ENCODE measurements at regions not wholly inside any gene's neighbourhood (a gene's known extent, or its start where the extent isn't known, plus 50 kb on each side); places are given as distances from the start of the nearest gene placed in this dataset.

DNA sequence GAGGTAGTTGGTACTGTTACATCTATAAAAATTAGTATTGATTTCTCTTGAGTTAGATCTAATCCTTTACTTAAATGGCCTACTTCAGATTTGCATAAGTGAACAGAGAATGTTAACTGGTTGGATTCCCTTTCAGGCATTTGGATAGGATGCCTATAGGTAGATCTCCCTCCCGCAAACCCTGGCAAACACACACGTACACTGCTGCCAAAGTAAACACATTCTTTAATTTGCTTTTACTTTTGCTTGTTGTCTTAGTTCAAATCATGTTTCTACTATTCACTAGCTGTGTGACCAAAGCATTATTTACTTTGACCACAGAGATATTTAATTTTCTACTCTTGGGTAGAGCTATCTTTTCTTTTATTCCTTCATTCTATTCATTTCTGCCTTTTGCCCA is 936.1 kb upstream of the FBXO33 start:
- H2AK5ac ChIP-seq (ENCODE audit: low read length), result no peak overlapping the region
- no CpG with 5 or more reads among the region's 2 CpGs for WGBS (ENCODE audit: extremely low coverage, insufficient coverage, insufficient read length)
- no peaks in the 10 kb centered on the region for H3K4me1 ChIP-seq (ENCODE audit: control insufficient read depth in 1 of 2, insufficient read depth in 2 of 2, low read length in 2 of 2)
- H3K36me3 ChIP-seq (ENCODE audit: control insufficient read depth in 1 of 2, insufficient read depth in 2 of 2, low read length in 2 of 2), result no peaks in the 10 kb centered on the region
- no peak overlapping the region for H2BK5ac ChIP-seq (ENCODE audit: low read depth, low read length, poor library complexity)
- H4K91ac ChIP-seq (ENCODE audit: low read depth, low read length), result no peak overlapping the region
- no peak overlapping the region for H3K4me2 ChIP-seq (ENCODE audit: low read length)
- no peaks in the 10 kb centered on the region for H3K9me3 ChIP-seq (ENCODE audit: insufficient read depth, low read depth, low read length)
- H4K8ac ChIP-seq (ENCODE audit: low read depth, low read length), result no peak overlapping the region
- no peaks in the 10 kb centered on the region for H3K79me2 ChIP-seq (ENCODE audit: control insufficient read depth, insufficient read depth, low read length, poor library complexity)
- no peak overlapping the region for H2BK12ac ChIP-seq (ENCODE audit: low read length)
- no peak for DNase-seq
- no peak overlapping the region for H3K9ac ChIP-seq (ENCODE audit: low read length)
- H3K79me1 ChIP-seq (ENCODE audit: low read length), result no peaks in the 10 kb centered on the region
- no peak overlapping the region for H3K4me3 ChIP-seq (ENCODE audit: low read depth, low read length)
- H3K23ac ChIP-seq (ENCODE audit: low read length), result no peak overlapping the region
- H4K12ac ChIP-seq (ENCODE audit: low read depth, low read length), result no peak overlapping the region
- H3K14ac ChIP-seq (ENCODE audit: low read length), result no peak overlapping the region
- H3K27ac ChIP-seq (ENCODE audit: low read depth, low read length), result no peak overlapping the region
- H2AFZ ChIP-seq (ENCODE audit: insufficient read depth, low read length, poor library complexity), result no peak overlapping the region
- no peak overlapping the region for H3K18ac ChIP-seq (ENCODE audit: low read length)
- H2BK120ac ChIP-seq (ENCODE audit: insufficient read depth, low read length, poor library complexity), result no peak overlapping the region
- H3K4ac ChIP-seq (ENCODE audit: low read depth, low read length), result no peak overlapping the region
- H3K27me3 ChIP-seq (ENCODE audit: insufficient read depth, low read length), result no peaks in the 10 kb centered on the region

- Histone ChIP-seq H3K4me1 (ENCODE audit: control insufficient read depth in 1 of 2, insufficient read depth in 2 of 2, low read length in 2 of 2) (no peaks in the 10 kb centered on the region), H4K12ac (ENCODE audit: low read depth, low read length) (no peak overlapping the region), H3K36me3 (ENCODE audit: control insufficient read depth in 1 of 2, insufficient read depth in 2 of 2, low read length in 2 of 2) (no peaks in the 10 kb centered on the region), H3K79me2 (ENCODE audit: control insufficient read depth, insufficient read depth, low read length, poor library complexity) (no peaks in the 10 kb centered on the region), H3K23ac (ENCODE audit: low read length) (no peak overlapping the region), H3K4ac (ENCODE audit: low read depth, low read length) (no peak overlapping the region), H3K9me3 (ENCODE audit: insufficient read depth, low read depth, low read length) (no peaks in the 10 kb centered on the region), H3K79me1 (ENCODE audit: low read length) (no peaks in the 10 kb centered on the region), H2BK120ac (ENCODE audit: insufficient read depth, low read length, poor library complexity) (no peak overlapping the region), H2BK5ac (ENCODE audit: low read depth, low read length, poor library complexity) (no peak overlapping the region), H4K8ac (ENCODE audit: low read depth, low read length) (no peak overlapping the region), H2AFZ (ENCODE audit: insufficient read depth, low read length, poor library complexity) (no peak overlapping the region), H3K9ac (ENCODE audit: low read length) (no peak overlapping the region), H3K4me2 (ENCODE audit: low read length) (no peak overlapping the region), H4K91ac (ENCODE audit: low read depth, low read length) (no peak overlapping the region), H3K18ac (ENCODE audit: low read length) (no peak overlapping the region), H3K27me3 (ENCODE audit: insufficient read depth, low read length) (no peaks in the 10 kb centered on the region), H2BK12ac (ENCODE audit: low read length) (no peak overlapping the region), H3K27ac (ENCODE audit: low read depth, low read length) (no peak overlapping the region), H3K14ac (ENCODE audit: low read length) (no peak overlapping the region), H2AK5ac (ENCODE audit: low read length) (no peak overlapping the region), H3K4me3 (ENCODE audit: low read depth, low read length) (no peak overlapping the region)
- DNase-seq, result no peak
These were observed 935.5 kb upstream of the FBXO33 start for GRCh38 chr14:40367717-40368116.

GRCh38 chr14:40365305-40365704 is 933.1 kb upstream of the FBXO33 start:
- Histone ChIP-seq H3K27ac (ENCODE audit: low read depth, low read length) (no peak overlapping the region), H3K18ac (ENCODE audit: low read length) (no peak overlapping the region), H3K79me2 (ENCODE audit: control insufficient read depth, insufficient read depth, low read length, poor library complexity) (no peaks in the 10 kb centered on the region), H3K27me3 (ENCODE audit: insufficient read depth, low read length) (no peaks in the 10 kb centered on the region), H2BK5ac (ENCODE audit: low read depth, low read length, poor library complexity) (no peak overlapping the region), H3K79me1 (ENCODE audit: low read length) (no peaks in the 10 kb centered on the region), H4K8ac (ENCODE audit: low read depth, low read length) (no peak overlapping the region), H3K9ac (ENCODE audit: low read length) (no peak overlapping the region), H2AK5ac (ENCODE audit: low read length) (no peak overlapping the region), H4K12ac (ENCODE audit: low read depth, low read length) (no peak overlapping the region), H3K4me2 (ENCODE audit: low read length) (no peak overlapping the region), H3K4me1 (ENCODE audit: control insufficient read depth in 1 of 2, insufficient read depth in 2 of 2, low read length in 2 of 2) (no peaks in the 10 kb centered on the region), H3K23ac (ENCODE audit: low read length) (no peak overlapping the region), H4K91ac (ENCODE audit: low read depth, low read length) (no peak overlapping the region), H3K9me3 (ENCODE audit: insufficient read depth, low read depth, low read length) (no peaks in the 10 kb centered on the region), H2AFZ (ENCODE audit: insufficient read depth, low read length, poor library complexity) (no peak overlapping the region), H2BK12ac (ENCODE audit: low read length) (no peak overlapping the region), H3K4me3 (ENCODE audit: low read depth, low read length) (no peak overlapping the region), H3K36me3 (ENCODE audit: control insufficient read depth in 1 of 2, insufficient read depth in 2 of 2, low read length in 2 of 2) (no peaks in the 10 kb centered on the region), H3K14ac (ENCODE audit: low read length) (no peak overlapping the region), H2BK120ac (ENCODE audit: insufficient read depth, low read length, poor library complexity) (no peak overlapping the region), H3K4ac (ENCODE audit: low read depth, low read length) (no peak overlapping the region)
- whole genome bisulfite sequencing (ENCODE audit: extremely low coverage, insufficient coverage, insufficient read length), result no CpG with 5 or more reads among the region's 2 CpGs
- no peak for DNase-seq

GRCh38 chr14:40362856-40363255 is 930.6 kb upstream of the FBXO33 start:
- Histone ChIP-seq H3K4me2 (ENCODE audit: low read length) (no peak overlapping the region), H3K9ac (ENCODE audit: low read length) (no peak overlapping the region), H3K36me3 (ENCODE audit: control insufficient read depth in 1 of 2, insufficient read depth in 2 of 2, low read length in 2 of 2) (no peaks in the 10 kb centered on the region), H3K4ac (ENCODE audit: low read depth, low read length) (no peak overlapping the region), H3K79me2 (ENCODE audit: control insufficient read depth, insufficient read depth, low read length, poor library complexity) (no peaks in the 10 kb centered on the region), H2BK5ac (ENCODE audit: low read depth, low read length, poor library complexity) (no peak overlapping the region), H2BK120ac (ENCODE audit: insufficient read depth, low read length, poor library complexity) (no peak overlapping the region), H3K14ac (ENCODE audit: low read length) (no peak overlapping the region), H2AFZ (ENCODE audit: insufficient read depth, low read length, poor library complexity) (no peak overlapping the region), H2BK12ac (ENCODE audit: low read length) (no peak overlapping the region), H4K12ac (ENCODE audit: low read depth, low read length) (no peak overlapping the region), H3K27ac (ENCODE audit: low read depth, low read length) (no peak overlapping the region), H3K27me3 (ENCODE audit: insufficient read depth, low read length) (no peaks in the 10 kb centered on the region), H3K79me1 (ENCODE audit: low read length) (no peaks in the 10 kb centered on the region), H3K9me3 (ENCODE audit: insufficient read depth, low read depth, low read length) (peaks cover 3% of the 10 kb centered on the region), H4K8ac (ENCODE audit: low read depth, low read length) (no peak overlapping the region), H3K4me3 (ENCODE audit: low read depth, low read length) (no peak overlapping the region), H3K18ac (ENCODE audit: low read length) (no peak overlapping the region), H3K23ac (ENCODE audit: low read length) (no peak overlapping the region), H2AK5ac (ENCODE audit: low read length) (no peak overlapping the region), H4K91ac (ENCODE audit: low read depth, low read length) (no peak overlapping the region), H3K4me1 (ENCODE audit: control insufficient read depth in 1 of 2, insufficient read depth in 2 of 2, low read length in 2 of 2) (no peaks in the 10 kb centered on the region)
- peak in 1 of 2 donors; percentile 47 for DNase-seq
- WGBS (ENCODE audit: extremely low coverage, insufficient coverage, insufficient read length), result no CpG with 5 or more reads among the region's 1 CpG

Measured in trophoblast cell (in vitro differentiated cells and primary cell).